Renal pelvis (tissue), 1 donor: ENCODE measurements at regions not wholly inside any gene's neighbourhood (a gene's known extent, or its start where the extent isn't known, plus 50 kb on each side); places are given as distances from the start of the nearest gene placed in this dataset.
"Not testable (repeated sequence)": the region's sequence is repeated elsewhere in the genome, so short reads cannot be mapped to it uniquely, and the experiment has no call there.

Source experiments
- DNase-seq: peaks from one replicate; pipeline ENCODE4 v3.0.0-alpha.2; 2013

- DNase-seq: no peak
These were observed 91.7 kb upstream of the IGSF10 start for GRCh38 chr3:151552589-151552988.

- DNase-seq: no peak
These were observed 89.8 kb upstream of the IGSF10 start for GRCh38 chr3:151550642-151551041.

GRCh38 chr3:151550025-151550618, 89.3 kb upstream of the IGSF10 start:
- DNase-seq: no peak

- DNase-seq: no peak
These were observed 87.3 kb upstream of the IGSF10 start for GRCh38 chr3:151548195-151548594.

GRCh38 chr3:151544164-151544548, 83.3 kb upstream of the IGSF10 start:
- no peak for DNase-seq

GRCh38 chr3:151541178-151541577, 80.3 kb upstream of the IGSF10 start:
- DNase-seq: no peak

- no peak for DNase-seq
These were observed 78.7 kb upstream of the IGSF10 start for GRCh38 chr3:151539599-151539998.

GRCh38 chr3:151538456-151539393, 77.9 kb upstream of the IGSF10 start:
- DNase-seq: no peak

GRCh38 chr3:151537726-151538125, 76.9 kb upstream of the IGSF10 start:
- no peak for DNase-seq

- no peak for DNase-seq
These were observed 65.9 kb upstream of the IGSF10 start for GRCh38 chr3:151526757-151527156.

- DNase-seq: no peak
These were observed 59.2 kb upstream of the IGSF10 start for GRCh38 chr3:151520105-151520504.

- not testable (repeated sequence) for DNase-seq
These were observed 50.6 kb upstream of the IGSF10 start for GRCh38 chr3:151511433-151511832.
